ENCODE measurements at regions not wholly inside any gene's neighbourhood (a gene's known extent, or its start where the extent isn't known, plus 50 kb on each side); places are given as distances from the start of the nearest gene placed in this dataset.
"Not testable (repeated sequence)": the region's sequence is repeated elsewhere in the genome, so short reads cannot be mapped to it uniquely, and the experiment has no call there.

DNA sequence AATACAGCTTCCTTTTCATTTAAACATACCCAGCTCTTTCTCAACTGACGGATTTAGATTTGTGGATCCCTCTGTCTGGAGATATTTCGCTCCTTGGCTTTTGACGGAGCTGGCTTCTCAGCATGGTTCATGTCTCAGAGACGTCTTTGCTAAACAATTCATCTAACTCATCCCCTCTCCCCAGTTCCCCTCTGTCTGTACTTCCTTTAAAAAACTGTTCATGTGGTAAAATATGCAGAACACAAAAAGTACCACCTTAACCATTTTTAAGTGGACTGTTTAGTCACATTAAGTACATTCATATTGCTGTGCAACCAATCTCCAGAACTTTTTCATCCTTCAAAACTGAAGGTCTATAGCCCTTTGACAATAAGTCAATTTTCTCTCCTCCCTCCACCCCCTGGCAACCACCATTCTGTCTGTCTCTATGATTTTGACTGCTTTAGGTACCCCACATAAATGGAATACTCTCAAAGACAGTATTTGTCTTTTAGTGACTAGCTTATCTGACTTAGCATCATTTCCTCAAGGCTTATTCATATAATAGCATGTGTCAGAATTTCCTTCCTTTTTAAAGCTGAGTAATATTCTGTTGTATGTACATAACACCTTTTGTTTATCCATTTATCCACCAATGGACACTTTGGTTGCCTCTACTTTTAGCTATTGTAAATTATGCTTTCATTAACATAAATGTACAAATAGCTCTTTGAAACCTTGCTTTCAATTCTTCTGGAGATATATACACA, 399.8 kb upstream of the SOX5 start:
- no peaks in the 10 kb centered on the region for H3K4me1 ChIP-seq (ENCODE audit: control insufficient read depth in 5 of 5, insufficient read depth in 5 of 5, low read length in 5 of 5)
- H3K36me3 ChIP-seq (ENCODE audit: control insufficient read depth in 4 of 4, insufficient read depth in 4 of 4, low read length in 4 of 4): no peaks in the 10 kb centered on the region
- H3K27me3 ChIP-seq (ENCODE audit: control insufficient read depth in 3 of 3, insufficient read depth in 3 of 3, low read length in 2 of 3): no peaks in the 10 kb centered on the region
- H3K9me3 ChIP-seq (ENCODE audit: control insufficient read depth in 4 of 4, insufficient read depth in 3 of 4, low read length in 3 of 4): no peaks in the 10 kb centered on the region
- H3K4me3 ChIP-seq: no peak overlapping the region
- no peak overlapping the region for H3K27ac ChIP-seq (ENCODE audit: low read depth in 1 of 2, low read length in 1 of 2)
- no peak overlapping the region for H3K9ac ChIP-seq (ENCODE audit: insufficient read depth in 1 of 2, low read length in 2 of 2)
- 88 to 89% methylated on average over 4 of the region's 4 CpGs for WGBS, 2 donors
- no peak for ATAC-seq (ENCODE audit: insufficient read depth, low FRiP score)
- DNase-seq: no peak
- TF ChIP-seq, protein P1, sequence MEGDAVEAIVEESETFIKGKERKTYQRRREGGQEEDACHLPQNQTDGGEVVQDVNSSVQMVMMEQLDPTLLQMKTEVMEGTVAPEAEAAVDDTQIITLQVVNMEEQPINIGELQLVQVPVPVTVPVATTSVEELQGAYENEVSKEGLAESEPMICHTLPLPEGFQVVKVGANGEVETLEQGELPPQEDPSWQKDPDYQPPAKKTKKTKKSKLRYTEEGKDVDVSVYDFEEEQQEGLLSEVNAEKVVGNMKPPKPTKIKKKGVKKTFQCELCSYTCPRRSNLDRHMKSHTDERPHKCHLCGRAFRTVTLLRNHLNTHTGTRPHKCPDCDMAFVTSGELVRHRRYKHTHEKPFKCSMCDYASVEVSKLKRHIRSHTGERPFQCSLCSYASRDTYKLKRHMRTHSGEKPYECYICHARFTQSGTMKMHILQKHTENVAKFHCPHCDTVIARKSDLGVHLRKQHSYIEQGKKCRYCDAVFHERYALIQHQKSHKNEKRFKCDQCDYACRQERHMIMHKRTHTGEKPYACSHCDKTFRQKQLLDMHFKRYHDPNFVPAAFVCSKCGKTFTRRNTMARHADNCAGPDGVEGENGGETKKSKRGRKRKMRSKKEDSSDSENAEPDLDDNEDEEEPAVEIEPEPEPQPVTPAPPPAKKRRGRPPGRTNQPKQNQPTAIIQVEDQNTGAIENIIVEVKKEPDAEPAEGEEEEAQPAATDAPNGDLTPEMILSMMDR (IDR thresholded peaks at IDR 0.05; ENCODE audit: control extremely low read depth, extremely low read depth): no peak

DNA sequence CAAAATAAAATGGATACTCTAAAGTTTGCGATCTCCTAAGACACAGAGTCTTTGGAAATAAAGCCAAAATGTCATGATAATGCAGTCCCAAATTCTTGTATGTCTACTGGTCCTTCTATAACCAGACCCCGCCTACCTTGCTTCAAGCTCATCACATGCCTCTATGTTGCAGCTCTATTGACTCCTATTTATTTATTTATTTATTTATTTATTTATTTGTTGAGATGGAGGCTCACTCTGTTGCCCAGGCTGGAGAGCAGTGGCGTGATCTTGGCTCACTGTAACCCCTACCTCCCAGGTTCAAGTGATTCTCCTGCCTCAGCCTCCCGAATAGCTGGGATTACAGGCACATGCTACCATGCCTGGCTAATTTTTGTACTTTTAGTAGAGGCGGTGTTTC, 398.7 kb upstream of the SOX5 start:
- ATAC-seq (ENCODE audit: insufficient read depth, low FRiP score); DNase-seq; H3K4me3 ChIP-seq; H3K9ac ChIP-seq (ENCODE audit: insufficient read depth in 1 of 2, low read length in 2 of 2); H3K27me3 ChIP-seq (ENCODE audit: control insufficient read depth in 3 of 3, insufficient read depth in 3 of 3, low read length in 2 of 3); H3K36me3 ChIP-seq (ENCODE audit: control insufficient read depth in 4 of 4, insufficient read depth in 4 of 4, low read length in 4 of 4); H3K9me3 ChIP-seq (ENCODE audit: control insufficient read depth in 4 of 4, insufficient read depth in 3 of 4, low read length in 3 of 4); H3K4me1 ChIP-seq (ENCODE audit: control insufficient read depth in 5 of 5, insufficient read depth in 5 of 5, low read length in 5 of 5); H3K27ac ChIP-seq (ENCODE audit: low read depth in 1 of 2, low read length in 1 of 2): not testable (repeated sequence)
- 83 to 97% methylated on average over 5 of the region's 5 CpGs for WGBS, 2 donors

DNA sequence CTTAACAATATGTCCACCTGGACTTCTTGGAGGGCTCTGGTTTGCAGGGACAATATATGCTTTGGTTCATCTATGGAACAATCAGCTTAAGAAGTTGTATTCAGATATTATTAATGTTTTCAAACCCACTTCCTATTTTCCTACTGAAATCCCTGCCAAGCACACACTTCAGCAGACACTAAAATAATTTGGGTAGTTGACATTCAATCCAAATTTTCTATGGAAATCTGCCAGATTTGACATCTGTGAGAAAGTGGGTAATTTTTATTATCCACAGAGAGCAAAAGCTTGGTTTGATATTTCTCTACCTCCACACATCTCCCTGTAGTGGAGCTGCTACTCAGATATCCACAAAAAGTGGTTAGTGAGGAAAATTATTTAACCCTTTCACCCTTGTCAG, 378.8 kb upstream of the SOX5 start:
- ATAC-seq (ENCODE audit: insufficient read depth, low FRiP score) (no peak), DNase-seq (peak in 1 of 3 donors; percentile 21)
- TF ChIP-seq, protein P1 (IDR thresholded peaks at IDR 0.05; ENCODE audit: control extremely low read depth, extremely low read depth): no peak
- Histone ChIP-seq H3K4me1 (ENCODE audit: control insufficient read depth in 5 of 5, insufficient read depth in 5 of 5, low read length in 5 of 5) (no peaks in the 10 kb centered on the region), H3K9ac (ENCODE audit: insufficient read depth in 1 of 2, low read length in 2 of 2) (no peak overlapping the region), H3K27me3 (ENCODE audit: control insufficient read depth in 3 of 3, insufficient read depth in 3 of 3, low read length in 2 of 3) (no peaks in the 10 kb centered on the region), H3K4me3 (no peak overlapping the region), H3K36me3 (ENCODE audit: control insufficient read depth in 4 of 4, insufficient read depth in 4 of 4, low read length in 4 of 4) (no peaks in the 10 kb centered on the region), H3K9me3 (ENCODE audit: control insufficient read depth in 4 of 4, insufficient read depth in 3 of 4, low read length in 3 of 4) (no peaks in the 10 kb centered on the region), H3K27ac (ENCODE audit: low read depth in 1 of 2, low read length in 1 of 2) (no peak overlapping the region)

DNA sequence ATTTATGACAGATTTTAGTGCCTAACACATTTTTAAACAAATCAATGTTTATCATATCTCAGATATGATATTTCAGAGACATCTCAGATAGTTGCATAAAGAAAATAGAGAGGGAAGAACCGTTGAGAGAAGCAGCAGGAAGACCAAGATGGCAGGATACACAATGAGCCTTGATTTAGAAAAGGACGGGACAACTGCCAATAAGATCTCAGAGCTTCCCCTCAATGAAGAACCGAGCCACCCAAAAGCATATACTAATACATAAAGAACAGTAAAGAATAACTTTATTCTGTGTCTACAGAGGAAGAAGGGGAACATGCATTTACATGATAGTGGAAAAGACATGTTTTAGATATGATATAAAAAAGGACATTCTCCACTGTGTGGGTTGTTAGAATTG, 375.9 kb upstream of the SOX5 start:
- Histone ChIP-seq H3K9ac (ENCODE audit: insufficient read depth in 1 of 2, low read length in 2 of 2) (no peak overlapping the region), H3K9me3 (ENCODE audit: control insufficient read depth in 4 of 4, insufficient read depth in 3 of 4, low read length in 3 of 4) (no peaks in the 10 kb centered on the region), H3K4me3 (no peak overlapping the region), H3K36me3 (ENCODE audit: control insufficient read depth in 4 of 4, insufficient read depth in 4 of 4, low read length in 4 of 4) (no peaks in the 10 kb centered on the region), H3K27me3 (ENCODE audit: control insufficient read depth in 3 of 3, insufficient read depth in 3 of 3, low read length in 2 of 3) (no peaks in the 10 kb centered on the region), H3K4me1 (ENCODE audit: control insufficient read depth in 5 of 5, insufficient read depth in 5 of 5, low read length in 5 of 5) (no peaks in the 10 kb centered on the region), H3K27ac (ENCODE audit: low read depth in 1 of 2, low read length in 1 of 2) (no peak overlapping the region)
- DNase-seq (no peak), ATAC-seq (ENCODE audit: insufficient read depth, low FRiP score) (no peak)
- TF ChIP-seq, protein P1 (IDR thresholded peaks at IDR 0.05; ENCODE audit: control extremely low read depth, extremely low read depth): no peak
- WGBS, 2 donors: 79 to 84% methylated on average over 3 of the region's 3 CpGs
